GM23248 (cell line): ENCODE measurements at regions not wholly inside any gene's neighbourhood (a gene's known extent, or its start where the extent isn't known, plus 50 kb on each side); places are given as distances from the start of the nearest gene placed in this dataset.

ENCODE experiments used
- DNase-seq: peaks from one replicate; pipeline ENCODE4 v3.0.0-alpha.2; 2015
- H2AFZ ChIP-seq: fragments of 200-600 bp; sonication (generic); 2 replicates; pipeline ENCODE4 v1.6.1; 2016; ENCODE audit warnings: antibody characterized with exemption
- H3F3A ChIP-seq: fragments of 200-600 bp; sonication (generic); 2 replicates; pipeline ENCODE4 v1.6.1; 2016; ENCODE audit warnings: mild to moderate bottlenecking, antibody characterized with exemption, mixed run types; ENCODE audit not compliant: insufficient read depth
- H3K27ac ChIP-seq: fragments of 200-600 bp; sonication (generic); 2 replicates; pipeline ENCODE4 v1.5.1; 2016; ENCODE audit warnings: mild to moderate bottlenecking
- H3K27me3 ChIP-seq: fragments of 200-600 bp; sonication (generic); replicated peaks from 2 replicates; pipeline ENCODE4 v1.6.1; 2016; ENCODE audit warnings: mild to moderate bottlenecking; ENCODE audit not compliant: insufficient read depth
- H3K36me3 ChIP-seq: fragments of 200-600 bp; sonication (generic); 2 replicates; pipeline ENCODE4 v1.6.1; 2016; ENCODE audit warnings: low read depth, mild to moderate bottlenecking
- H3K4me1 ChIP-seq: fragments of 200-600 bp; sonication (generic); 2 replicates; pipeline ENCODE4 v1.6.1; 2016; ENCODE audit warnings: mild to moderate bottlenecking; ENCODE audit not compliant: insufficient read depth
- H3K4me2 ChIP-seq: fragments of 200-600 bp; sonication (generic); one replicate; pipeline ENCODE4 v1.6.1; 2016; ENCODE audit warnings: mild to moderate bottlenecking; ENCODE audit not compliant: unreplicated experiment
- H3K4me3 ChIP-seq: fragments of 200-600 bp; sonication (generic); 2 replicates; pipeline ENCODE4 v1.5.1; 2016; ENCODE audit warnings: mild to moderate bottlenecking
- H3K79me2 ChIP-seq: fragments of 200-600 bp; sonication (generic); 2 replicates; pipeline ENCODE4 v1.6.1; 2016; ENCODE audit warnings: mild to moderate bottlenecking; ENCODE audit not compliant: insufficient read depth
- H3K9ac ChIP-seq: fragments of 200-600 bp; sonication (generic); 2 replicates; pipeline ENCODE4 v1.6.1; 2016; ENCODE audit warnings: mild to moderate bottlenecking
- H3K9me2 ChIP-seq: fragments of 200-600 bp; sonication (generic); 2 replicates; pipeline ENCODE4 v1.6.1; 2016; ENCODE audit warnings: mixed run types, mild to moderate bottlenecking, moderate library complexity; ENCODE audit not compliant: insufficient read depth
- H3K9me3 ChIP-seq: fragments of 200-600 bp; sonication (generic); one replicate; pipeline ENCODE4 v1.6.1; 2017; ENCODE audit warnings: low read depth
- H4K20me1 ChIP-seq: fragments of 200-600 bp; sonication (generic); 2 replicates; pipeline ENCODE4 v1.6.0; 2016; ENCODE audit not compliant: insufficient read depth
- EZH2 ChIP-seq: fragments of 200-600 bp; sonication (generic); IDR thresholded peaks from 2 replicates; pipeline ENCODE4 v1.6.1; 2018; ENCODE audit warnings: antibody characterized with exemption, mild to moderate bottlenecking; ENCODE audit not compliant: insufficient read depth, poor library complexity, severe bottlenecking
- EZH2phosphoT487 ChIP-seq: fragments of 200-600 bp; sonication (generic); IDR thresholded peaks from 2 replicates; pipeline ENCODE4 v1.6.1; 2018; ENCODE audit warnings: antibody characterized with exemption, moderate library complexity, mild to moderate bottlenecking, low read depth; ENCODE audit not compliant: insufficient read depth
- WGBS, 2 experiments: methylation state at CpG; one replicate each; pipeline ENCODE4 v1.1.6; 2015 to 2017; ENCODE audit warnings: low lambda C conversion rate in 2 of 2, low coverage in 1 of 2; ENCODE audit errors: missing lambda C conversion rate in 2 of 2; 5-methylcytosine and 5-hydroxymethylcytosine counted together
- in situ Hi-C: fragments of 300-500 bp; cut with MboI; formaldehyde crosslinking; loops from 2 replicates; pipeline ENCODE4 v1.15.0; 2020

DNA sequence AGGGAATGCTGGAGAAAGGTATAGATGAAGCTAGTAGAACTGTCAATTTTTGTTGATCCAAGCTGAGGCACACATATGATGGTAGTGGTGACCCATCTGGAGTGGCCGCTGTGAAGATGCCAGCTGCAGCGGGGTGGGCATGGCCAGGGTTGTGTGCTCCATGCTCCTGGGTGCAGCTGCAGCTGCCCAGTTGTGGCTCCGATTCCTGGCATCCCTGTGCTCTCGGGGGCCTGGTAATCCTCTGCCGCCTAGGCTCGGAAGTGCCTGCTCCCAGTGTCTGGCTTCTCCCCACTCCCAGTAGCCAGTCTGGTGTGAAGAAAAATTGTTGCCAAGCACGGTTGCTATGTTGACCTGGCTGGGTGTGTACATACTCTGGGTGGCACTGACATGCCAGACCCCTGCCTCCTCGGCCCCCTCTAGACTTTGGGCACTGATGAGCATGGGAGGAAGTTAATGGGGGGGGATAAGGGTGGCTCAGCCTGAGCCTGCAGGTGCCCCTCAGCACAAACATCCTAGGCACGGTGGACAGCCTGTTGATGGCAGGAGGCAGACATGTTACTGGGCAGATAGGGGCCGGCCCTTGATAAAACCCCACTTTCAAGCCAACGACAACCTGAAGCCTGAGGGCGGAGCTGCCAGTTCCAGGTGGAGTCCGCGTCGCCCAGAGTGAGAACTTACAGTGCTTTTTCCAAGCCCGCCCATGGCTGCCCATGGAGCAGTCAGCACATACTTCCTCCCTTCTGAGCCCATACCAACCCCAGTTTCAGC lies 1400.7 kb downstream of the PCDH9 start:
- Histone ChIP-seq H3K9ac (no peak overlapping the region), H4K20me1 (no peaks in the 10 kb centered on the region), H3K4me3 (no peak overlapping the region), H3K9me2 (no peaks in the 10 kb centered on the region), H3K27me3 (no peaks in the 10 kb centered on the region), H3K27ac (no peak overlapping the region), H3F3A (no peaks in the 10 kb centered on the region), H3K9me3 (peaks cover 3% of the 10 kb centered on the region), H2AFZ (no peak overlapping the region), H3K4me2 (no peak overlapping the region), H3K36me3 (no peaks in the 10 kb centered on the region), H3K4me1 (no peaks in the 10 kb centered on the region), H3K79me2 (no peaks in the 10 kb centered on the region)
- 46 to 49% methylated on average over 16 of the region's 16 CpGs for WGBS, 2 experiments
- TF ChIP-seq EZH2 (no peak), EZH2phosphoT487 (no peak)
- in situ Hi-C loops, result no loop called here
- no peak for DNase-seq

DNA sequence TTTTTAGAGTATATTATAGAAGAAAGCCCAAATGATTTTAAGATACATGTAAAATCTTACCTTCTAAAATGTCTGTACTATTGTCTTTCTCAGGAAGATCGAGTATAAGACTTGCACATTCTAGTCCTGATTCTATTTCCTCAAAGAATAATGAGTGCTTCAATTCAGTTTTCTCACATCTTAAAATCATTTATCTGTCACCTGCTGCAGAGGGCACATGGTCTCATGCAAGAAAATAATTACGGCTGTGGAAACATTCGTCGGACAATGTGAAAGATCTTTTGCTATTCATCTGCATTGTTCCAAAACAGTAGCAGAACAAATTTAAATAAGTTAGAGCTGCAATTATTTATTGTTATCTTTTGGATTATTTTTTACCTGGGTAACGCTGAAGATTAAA lies 1403.5 kb downstream of the PCDH9 start:
- no peak overlapping the region for H3K9ac ChIP-seq

DNA sequence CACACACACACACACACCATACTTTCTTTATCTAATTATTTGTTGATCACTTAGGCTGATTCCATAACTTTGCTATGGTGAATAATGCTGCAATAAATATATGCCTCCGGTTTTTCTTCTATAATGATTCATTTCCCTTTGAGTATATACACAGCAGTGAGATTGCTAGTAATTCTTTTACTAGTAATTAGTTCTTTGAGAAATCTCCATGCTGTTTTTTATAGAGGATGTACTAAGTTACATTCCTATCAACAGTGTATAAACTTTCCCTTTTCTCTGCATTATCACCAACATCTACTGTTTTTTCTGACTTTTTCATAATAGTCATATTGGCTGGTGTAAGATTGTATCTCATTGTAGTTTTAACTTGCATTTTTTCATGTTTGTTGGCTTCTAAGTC lies 1405.1 kb downstream of the PCDH9 start:
- 27 to 46% methylated on average over 1 of the region's 1 CpG for WGBS, 2 experiments
- no peaks in the 10 kb centered on the region for H4K20me1 ChIP-seq
- no peak overlapping the region for H2AFZ ChIP-seq
- H3K27me3 ChIP-seq, result no peaks in the 10 kb centered on the region
- H3K4me3 ChIP-seq, result no peak overlapping the region
- in situ Hi-C loops, result no loop called here
- H3K27ac ChIP-seq, result no peak overlapping the region
- no peaks in the 10 kb centered on the region for H3K9me3 ChIP-seq
- no peaks in the 10 kb centered on the region for H3K4me1 ChIP-seq
- TF ChIP-seq EZH2, result no peak
- TF ChIP-seq EZH2phosphoT487, result no peak
- H3F3A ChIP-seq, result no peaks in the 10 kb centered on the region
- no peaks in the 10 kb centered on the region for H3K36me3 ChIP-seq
- no peaks in the 10 kb centered on the region for H3K9me2 ChIP-seq
- H3K9ac ChIP-seq, result no peak overlapping the region
- H3K79me2 ChIP-seq, result no peaks in the 10 kb centered on the region
- DNase-seq, result no peak
- no peak overlapping the region for H3K4me2 ChIP-seq

More for the DNA sequence above, 1403.5 kb downstream of the PCDH9 start:
- no peaks in the 10 kb centered on the region for H3K9me3 ChIP-seq
- H3F3A ChIP-seq, result no peaks in the 10 kb centered on the region
- no peaks in the 10 kb centered on the region for H3K36me3 ChIP-seq
- no peak overlapping the region for H3K4me3 ChIP-seq
- no peaks in the 10 kb centered on the region for H3K9me2 ChIP-seq
- no peaks in the 10 kb centered on the region for H3K27me3 ChIP-seq
- no peaks in the 10 kb centered on the region for H3K4me1 ChIP-seq
- 18 to 21% methylated on average over 5 of the region's 5 CpGs for WGBS, 2 experiments
- no peak overlapping the region for H3K27ac ChIP-seq
- in situ Hi-C loops, result no loop called here
- H2AFZ ChIP-seq, result no peak overlapping the region
- no peak for DNase-seq
- no peak overlapping the region for H3K4me2 ChIP-seq
- no peaks in the 10 kb centered on the region for H3K79me2 ChIP-seq
- no peak for TF ChIP-seq EZH2
- no peak for TF ChIP-seq EZH2phosphoT487
- no peaks in the 10 kb centered on the region for H4K20me1 ChIP-seq

DNA sequence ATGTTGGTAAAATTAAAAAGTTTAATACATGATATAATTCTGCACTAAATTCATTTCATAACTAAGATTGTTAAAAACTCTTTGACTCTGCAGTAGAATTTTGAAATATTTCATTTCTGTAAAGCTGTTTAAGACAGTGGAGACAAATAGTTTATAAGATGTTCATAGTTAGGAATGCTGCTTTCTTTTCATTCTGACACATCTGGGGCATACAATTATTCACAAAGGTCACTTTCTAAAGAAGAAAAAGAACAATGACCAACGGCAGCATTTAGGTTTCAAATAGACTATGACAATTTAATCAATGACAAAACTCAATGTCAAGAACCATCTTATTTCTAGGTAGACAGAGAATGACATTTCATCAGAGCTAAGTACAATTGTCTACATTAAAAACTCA lies 1422.1 kb downstream of the PCDH9 start:
- Histone ChIP-seq H3K9me3 (no peaks in the 10 kb centered on the region), H3K36me3 (no peaks in the 10 kb centered on the region), H3K79me2 (no peaks in the 10 kb centered on the region), H3K9ac (no peak overlapping the region), H2AFZ (no peak overlapping the region), H3K4me1 (no peaks in the 10 kb centered on the region), H3K4me2 (no peak overlapping the region), H3K9me2 (no peaks in the 10 kb centered on the region), H3K4me3 (no peak overlapping the region), H3K27me3 (no peaks in the 10 kb centered on the region), H3K27ac (no peak overlapping the region), H3F3A (no peaks in the 10 kb centered on the region), H4K20me1 (no peaks in the 10 kb centered on the region)
- TF ChIP-seq EZH2phosphoT487, result no peak
- TF ChIP-seq EZH2, result no peak
- DNase-seq, result peak; percentile 23
- WGBS, 2 experiments, result 11 to 35% methylated on average over 1 of the region's 1 CpG
- in situ Hi-C loops, result no loop called here
